ENCODE measurements at regions not wholly inside any gene's neighbourhood (a gene's known extent, or its start where the extent isn't known, plus 50 kb on each side); places are given as distances from the start of the nearest gene placed in this dataset.
"Not testable (repeated sequence)": the region's sequence is repeated elsewhere in the genome, so short reads cannot be mapped to it uniquely, and the experiment has no call there.

DNA sequence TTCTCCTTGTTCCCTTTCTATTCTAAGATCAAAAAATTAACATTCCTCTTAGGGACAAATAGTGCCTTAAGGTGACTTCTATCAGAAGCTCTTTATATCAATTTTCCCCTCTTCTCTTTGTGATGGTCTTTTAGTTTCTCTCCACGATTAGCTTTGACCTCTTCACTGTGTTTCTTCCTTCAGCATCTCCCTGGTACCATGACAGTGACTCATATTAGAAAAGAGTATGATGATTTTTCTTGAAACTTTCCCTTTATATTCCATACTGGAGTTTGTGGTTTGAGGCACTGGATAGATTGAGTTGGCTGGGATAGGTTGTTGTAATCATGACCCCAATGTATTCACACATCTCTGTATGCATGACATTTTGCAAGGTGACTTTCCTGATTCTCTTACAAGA lies 335.6 kb upstream of the GLI3 start:
- Mint-ChIP-seq H3K4me1 (no peaks in the 10 kb centered on the region), H3K27ac (no peak overlapping the region), H3K4me3 (no peak overlapping the region), H3K27me3 (no peaks in the 10 kb centered on the region), H3K36me3 (ENCODE audit: low read depth) (no peaks in the 10 kb centered on the region)
- DNase-seq (no peak), ATAC-seq (no peak)
- no peaks in the 10 kb centered on the region for H3K9me3 ChIP-seq (ENCODE audit: control insufficient read depth, low read length, poor library complexity, severe bottlenecking)

DNA sequence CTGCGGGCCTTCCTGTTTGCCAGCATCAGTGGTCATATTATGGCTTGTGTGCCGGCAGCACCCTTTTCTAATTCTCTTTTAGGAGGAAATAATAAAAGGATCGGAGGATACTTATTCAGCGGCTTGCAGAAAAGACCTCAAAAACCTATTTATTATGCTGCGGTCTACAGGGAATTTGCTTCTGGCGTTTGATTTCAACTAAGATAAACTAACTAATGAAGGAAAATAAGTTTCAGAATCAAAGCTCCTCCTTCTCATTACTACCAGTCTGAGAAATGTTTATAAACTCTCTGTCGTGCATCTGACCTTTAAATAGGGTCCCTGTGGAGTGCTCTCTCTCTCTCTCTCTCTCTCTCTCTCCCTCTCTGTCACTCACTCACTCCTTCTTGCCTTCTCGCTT lies 335.0 kb upstream of the GLI3 start:
- ATAC-seq (no peak), DNase-seq (no peak)
- Mint-ChIP-seq H3K27ac (no peak overlapping the region), H3K4me3 (no peak overlapping the region), H3K36me3 (ENCODE audit: low read depth) (no peaks in the 10 kb centered on the region), H3K27me3 (no peaks in the 10 kb centered on the region), H3K4me1 (no peaks in the 10 kb centered on the region)
- H3K9me3 ChIP-seq (ENCODE audit: control insufficient read depth, low read length, poor library complexity, severe bottlenecking), result no peaks in the 10 kb centered on the region

DNA sequence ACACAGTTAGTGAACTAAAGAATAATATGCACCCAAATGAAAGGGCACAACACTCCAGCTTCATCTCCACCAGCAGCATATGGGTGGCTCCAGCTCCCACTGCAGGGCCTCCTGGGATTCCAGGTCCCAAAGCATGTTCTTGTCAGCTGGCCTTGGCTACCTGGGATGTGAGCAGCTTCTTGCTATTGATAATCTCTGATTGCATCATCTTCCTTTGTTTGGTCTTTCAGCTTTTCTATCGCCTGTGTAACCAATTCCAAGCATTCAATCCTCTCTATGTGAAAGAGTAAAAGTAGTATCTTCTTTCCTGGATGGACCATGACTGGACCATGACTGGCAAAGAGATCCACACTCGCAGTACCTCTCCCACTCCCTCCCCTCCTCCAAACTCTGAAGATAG lies 333.9 kb upstream of the GLI3 start:
- Mint-ChIP-seq H3K4me3 (no peak overlapping the region), H3K27me3 (no peaks in the 10 kb centered on the region), H3K36me3 (ENCODE audit: low read depth) (no peaks in the 10 kb centered on the region), H3K4me1 (no peaks in the 10 kb centered on the region), H3K27ac (no peak overlapping the region)
- DNase-seq (no peak), ATAC-seq (no peak)
- H3K9me3 ChIP-seq (ENCODE audit: control insufficient read depth, low read length, poor library complexity, severe bottlenecking), result no peaks in the 10 kb centered on the region

DNA sequence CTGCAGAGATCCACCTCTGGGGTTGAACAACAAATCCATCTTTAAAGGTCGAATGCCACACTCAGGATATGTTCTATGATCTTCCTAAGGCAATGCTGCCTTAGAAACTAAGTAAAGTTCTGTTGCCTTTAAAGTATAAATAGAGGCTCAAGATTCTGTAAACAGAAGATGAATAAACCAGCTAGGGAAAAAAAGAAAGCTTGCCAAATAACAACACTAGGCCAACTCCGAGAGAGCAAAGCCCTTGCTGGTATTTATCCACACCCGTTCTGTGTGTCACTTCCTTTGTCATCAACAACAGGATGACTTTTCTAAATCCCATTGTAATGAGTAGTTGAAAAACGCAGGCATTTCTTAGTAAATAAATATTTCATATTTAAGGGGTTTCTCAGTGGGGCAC lies 330.0 kb upstream of the GLI3 start:
- Mint-ChIP-seq H3K27me3 (no peaks in the 10 kb centered on the region), H3K4me1 (no peaks in the 10 kb centered on the region), H3K27ac (no peak overlapping the region), H3K36me3 (ENCODE audit: low read depth) (no peaks in the 10 kb centered on the region), H3K4me3 (no peak overlapping the region)
- no peak for DNase-seq
- H3K9me3 ChIP-seq (ENCODE audit: control insufficient read depth, low read length, poor library complexity, severe bottlenecking), result no peaks in the 10 kb centered on the region
- ATAC-seq, result no peak

DNA sequence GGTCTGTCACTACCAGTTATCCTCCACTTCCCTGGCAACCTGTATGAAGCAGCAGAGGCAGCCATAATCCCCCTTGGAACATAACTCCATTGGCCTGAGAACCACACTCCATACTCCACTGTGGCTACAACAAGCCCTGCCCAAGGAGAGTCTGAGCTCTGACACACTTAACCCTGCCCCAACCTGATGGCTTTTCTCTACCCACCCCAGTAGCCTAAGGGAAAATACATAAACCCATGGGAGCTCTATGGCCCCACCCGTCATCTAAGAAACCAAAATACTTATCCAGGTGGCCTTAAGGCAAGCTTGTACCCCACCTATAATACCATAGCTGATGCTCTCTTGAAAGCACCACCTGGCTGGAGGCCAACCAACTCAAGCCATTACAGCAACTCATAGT lies 324.8 kb upstream of the GLI3 start:
- no peak overlapping the region for H3K27ac Mint-ChIP-seq
- H3K9me3 ChIP-seq (ENCODE audit: control insufficient read depth, low read length, poor library complexity, severe bottlenecking), result no peaks in the 10 kb centered on the region
- H3K4me3 Mint-ChIP-seq, result no peak overlapping the region
- DNase-seq (no peak), ATAC-seq (no peak)
- H3K4me1 Mint-ChIP-seq, result no peaks in the 10 kb centered on the region
- no peaks in the 10 kb centered on the region for H3K27me3 Mint-ChIP-seq
- no peaks in the 10 kb centered on the region for H3K36me3 Mint-ChIP-seq (ENCODE audit: low read depth)

DNA sequence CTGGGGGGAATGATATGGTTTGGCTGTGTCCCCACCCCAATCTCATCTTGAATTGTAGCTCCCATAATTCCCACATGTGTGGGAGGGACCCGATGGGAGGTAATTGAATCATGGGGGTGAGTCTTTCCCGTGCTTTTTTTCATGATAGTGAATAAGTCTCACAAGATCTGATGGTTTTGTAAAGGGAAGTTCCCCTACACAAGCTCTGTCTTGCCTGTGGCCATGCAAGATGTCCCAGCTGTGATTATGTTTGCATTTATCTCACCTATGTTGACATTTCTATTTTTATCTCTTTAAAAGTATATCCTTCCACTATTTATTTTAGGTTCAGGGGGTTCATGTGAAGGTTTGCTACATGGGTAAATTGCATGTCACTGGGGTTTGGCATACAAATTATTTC lies 323.9 kb upstream of the GLI3 start:
- no peak overlapping the region for H3K27ac Mint-ChIP-seq
- H3K4me3 Mint-ChIP-seq, result no peak overlapping the region
- DNase-seq (no peak), ATAC-seq (no peak)
- no peaks in the 10 kb centered on the region for H3K27me3 Mint-ChIP-seq
- no peaks in the 10 kb centered on the region for H3K4me1 Mint-ChIP-seq
- H3K36me3 Mint-ChIP-seq (ENCODE audit: low read depth), result no peaks in the 10 kb centered on the region
- H3K9me3 ChIP-seq (ENCODE audit: control insufficient read depth, low read length, poor library complexity, severe bottlenecking), result no peaks in the 10 kb centered on the region

DNA sequence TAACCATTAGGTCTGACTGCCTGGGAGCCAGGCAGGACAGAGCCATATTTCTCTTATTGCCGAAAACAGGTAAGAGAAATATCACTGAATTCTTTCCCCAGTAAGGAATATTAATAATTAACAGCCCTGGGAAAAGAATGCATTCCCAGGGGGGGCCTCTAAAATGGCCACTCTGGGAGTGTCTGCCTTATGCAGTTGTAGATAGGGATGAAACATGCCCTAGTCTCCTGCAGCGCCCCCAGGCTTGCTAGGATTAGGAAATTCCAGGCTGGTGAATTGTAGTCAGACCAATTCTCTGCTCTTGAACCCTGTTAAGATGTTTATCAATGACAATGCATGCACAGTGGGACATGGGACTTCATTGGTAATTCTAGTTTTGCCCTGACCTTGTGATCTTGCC lies 317.9 kb upstream of the GLI3 start:
- H3K27ac Mint-ChIP-seq; H3K36me3 Mint-ChIP-seq (ENCODE audit: low read depth); H3K27me3 Mint-ChIP-seq; H3K9me3 ChIP-seq (ENCODE audit: control insufficient read depth, low read length, poor library complexity, severe bottlenecking); H3K4me1 Mint-ChIP-seq; ATAC-seq; DNase-seq; H3K4me3 Mint-ChIP-seq: not testable (repeated sequence)

DNA sequence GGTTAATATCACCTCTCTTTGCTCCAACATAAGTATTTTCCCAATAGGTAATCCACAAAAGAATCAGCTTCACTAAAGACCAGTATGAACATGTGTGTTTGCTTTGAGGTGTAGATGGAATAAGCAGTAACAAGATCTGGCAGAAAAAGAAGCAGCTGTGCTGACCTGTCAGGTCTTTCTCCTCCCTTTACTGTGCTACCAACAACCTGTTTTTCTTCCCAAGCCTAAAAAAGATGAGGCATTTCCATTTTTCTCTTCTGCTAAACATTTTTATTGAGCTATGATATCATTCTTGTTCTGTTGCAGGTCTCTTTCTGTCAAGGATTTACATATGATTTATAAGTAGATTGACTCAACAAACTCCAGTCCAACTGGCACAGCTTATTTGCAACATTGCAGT lies 315.2 kb upstream of the GLI3 start:
- H3K27ac Mint-ChIP-seq, result no peak overlapping the region
- H3K27me3 Mint-ChIP-seq, result no peaks in the 10 kb centered on the region
- no peaks in the 10 kb centered on the region for H3K9me3 ChIP-seq (ENCODE audit: control insufficient read depth, low read length, poor library complexity, severe bottlenecking)
- ATAC-seq, result no peak
- no peak for DNase-seq
- H3K4me3 Mint-ChIP-seq, result no peak overlapping the region
- H3K36me3 Mint-ChIP-seq (ENCODE audit: low read depth), result no peaks in the 10 kb centered on the region
- H3K4me1 Mint-ChIP-seq, result no peaks in the 10 kb centered on the region

DNA sequence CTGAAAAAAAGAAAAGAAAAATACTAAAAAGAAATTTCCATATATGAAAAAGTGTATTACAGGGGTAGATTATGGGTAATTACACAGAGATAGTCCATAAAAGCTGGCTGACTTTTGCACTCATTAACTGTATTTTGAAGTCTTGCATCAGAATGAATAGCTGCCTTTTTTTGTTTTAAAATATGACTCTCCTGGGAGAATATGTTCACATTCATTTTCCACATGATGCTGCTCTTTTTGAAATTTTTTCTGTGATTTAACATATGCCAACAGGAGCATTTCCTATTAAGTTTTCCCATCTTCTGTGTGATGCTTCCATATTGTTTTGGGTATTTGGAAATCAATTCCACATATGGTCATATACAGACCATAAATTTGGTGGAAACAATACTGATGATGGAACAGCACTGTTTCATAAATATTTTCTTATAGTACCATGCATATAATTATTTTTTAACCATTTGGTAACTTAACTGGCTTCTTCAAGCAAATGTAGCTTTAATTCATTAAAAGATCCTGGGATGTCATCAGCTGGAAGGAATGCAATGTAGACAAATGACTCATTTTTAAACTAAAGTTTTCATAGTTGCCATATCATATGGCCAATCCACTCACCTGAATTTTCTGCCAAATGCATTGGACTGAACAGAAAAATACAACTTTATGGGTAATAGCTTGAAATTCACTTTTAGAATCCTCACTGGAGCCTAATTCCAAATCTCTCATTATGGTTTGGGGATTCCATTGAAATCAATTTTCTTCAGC lies 313.9 kb upstream of the GLI3 start:
- no peaks in the 10 kb centered on the region for H3K9me3 ChIP-seq (ENCODE audit: control insufficient read depth, low read length, poor library complexity, severe bottlenecking)
- no peak overlapping the region for H3K27ac Mint-ChIP-seq
- H3K36me3 Mint-ChIP-seq (ENCODE audit: low read depth), result no peaks in the 10 kb centered on the region
- DNase-seq, result no peak
- H3K4me3 Mint-ChIP-seq, result no peak overlapping the region
- ATAC-seq, result no peak
- H3K27me3 Mint-ChIP-seq, result no peaks in the 10 kb centered on the region
- H3K4me1 Mint-ChIP-seq, result no peaks in the 10 kb centered on the region

DNA sequence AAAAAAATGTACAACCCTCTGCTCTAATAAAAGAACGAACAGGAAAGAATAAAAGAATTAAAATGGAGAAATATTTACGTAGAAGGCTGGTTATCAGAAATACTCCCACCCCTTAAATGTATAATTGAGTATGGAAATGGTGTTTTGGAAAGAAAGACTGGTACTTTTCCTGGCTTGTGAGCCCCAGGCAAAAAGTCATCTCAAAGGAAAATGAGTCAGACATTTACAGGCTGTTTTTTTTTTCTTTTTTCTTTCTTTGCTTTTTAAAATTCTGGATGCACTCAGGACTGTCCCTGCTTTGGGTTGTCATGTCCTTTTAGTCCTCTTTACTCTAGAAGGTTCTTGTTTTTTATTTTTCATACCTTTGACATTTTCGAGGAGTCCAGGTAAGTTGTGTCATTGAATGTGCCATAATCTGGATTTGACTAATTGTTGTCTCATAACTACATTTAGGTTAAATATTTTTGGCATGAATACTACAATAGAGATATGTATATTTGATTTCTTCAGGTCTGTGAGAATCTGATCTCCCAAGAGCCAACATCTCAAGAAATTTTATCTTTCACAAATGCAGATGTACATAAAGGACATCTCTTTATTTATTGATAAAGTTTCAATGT lies 313.0 kb upstream of the GLI3 start:
- ATAC-seq, result no peak
- DNase-seq, result no peak
- Mint-ChIP-seq H3K36me3 (ENCODE audit: low read depth) (no peaks in the 10 kb centered on the region), H3K27ac (no peak overlapping the region), H3K4me3 (no peak overlapping the region), H3K4me1 (no peaks in the 10 kb centered on the region), H3K27me3 (no peaks in the 10 kb centered on the region)
- no peaks in the 10 kb centered on the region for H3K9me3 ChIP-seq (ENCODE audit: control insufficient read depth, low read length, poor library complexity, severe bottlenecking)

DNA sequence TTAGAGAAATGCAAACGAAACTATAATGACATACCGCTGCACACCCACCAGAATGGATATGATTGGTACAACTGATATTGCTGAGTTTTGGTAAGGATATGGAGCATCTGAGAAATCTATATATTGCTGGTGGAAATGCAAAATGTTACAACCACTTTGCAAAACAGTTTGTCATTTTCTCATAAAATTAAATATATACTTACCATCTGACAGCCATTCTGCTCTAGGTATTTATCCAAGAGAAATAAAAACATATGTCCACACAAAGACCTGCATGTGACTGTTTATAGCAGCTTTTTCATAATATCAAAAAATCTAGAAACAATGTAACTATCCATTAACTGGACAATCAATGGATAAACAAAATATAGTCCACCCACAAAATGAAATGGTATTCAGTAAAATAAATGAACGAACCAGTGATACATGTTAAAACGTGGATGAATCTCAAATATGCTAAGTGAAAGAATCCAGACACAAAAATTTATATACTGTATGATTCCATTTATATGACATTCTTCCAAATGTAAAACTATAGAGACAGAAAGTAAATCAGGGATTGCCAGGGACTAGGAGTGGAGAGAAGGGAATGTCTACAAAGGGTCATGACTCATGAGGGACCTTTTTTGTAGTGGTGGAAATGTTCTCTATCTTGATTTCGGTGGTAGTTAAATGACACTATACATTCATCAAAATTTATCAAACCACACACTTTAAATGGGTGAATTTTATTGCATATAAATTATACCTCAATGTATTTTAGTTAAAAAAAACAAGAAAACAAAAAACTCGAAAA lies 312.0 kb upstream of the GLI3 start:
- Mint-ChIP-seq H3K27me3 (no peaks in the 10 kb centered on the region), H3K4me3 (no peak overlapping the region), H3K4me1 (no peaks in the 10 kb centered on the region), H3K36me3 (ENCODE audit: low read depth) (no peaks in the 10 kb centered on the region), H3K27ac (no peak overlapping the region)
- DNase-seq, result no peak
- H3K9me3 ChIP-seq (ENCODE audit: control insufficient read depth, low read length, poor library complexity, severe bottlenecking), result no peaks in the 10 kb centered on the region
- no peak for ATAC-seq

DNA sequence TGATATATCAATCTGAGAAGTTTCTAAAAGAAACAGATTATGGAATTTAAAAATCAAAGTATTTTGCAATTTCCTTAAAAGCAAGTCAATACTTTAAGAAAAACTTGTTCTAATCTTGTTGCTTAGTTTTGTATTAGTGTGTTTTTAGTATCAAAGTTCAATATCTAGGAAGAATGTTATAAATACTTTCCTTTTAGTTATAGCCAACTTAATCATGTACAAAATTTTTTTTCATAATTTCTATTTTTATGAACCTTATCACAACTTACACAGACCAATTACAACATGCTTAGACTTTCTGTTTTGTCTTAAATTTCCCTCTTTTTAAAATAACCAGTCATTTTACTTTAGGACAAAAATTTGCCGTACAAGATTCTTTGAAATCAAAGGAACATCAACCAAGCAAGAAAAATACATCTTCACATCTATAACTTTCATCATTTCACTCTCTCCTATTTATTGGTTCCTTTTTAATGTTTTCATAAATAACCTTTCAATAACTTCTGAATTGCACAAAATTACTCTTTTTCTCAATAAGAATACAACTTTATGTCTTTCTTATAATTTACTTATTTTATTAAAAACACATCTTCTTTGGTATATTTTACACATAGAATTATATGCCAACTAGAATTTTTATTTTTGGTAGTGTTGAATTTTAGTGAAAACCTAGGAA lies 308.2 kb upstream of the GLI3 start:
- H3K4me1 Mint-ChIP-seq, result no peaks in the 10 kb centered on the region
- no peaks in the 10 kb centered on the region for H3K9me3 ChIP-seq (ENCODE audit: control insufficient read depth, low read length, poor library complexity, severe bottlenecking)
- H3K36me3 Mint-ChIP-seq (ENCODE audit: low read depth), result no peaks in the 10 kb centered on the region
- no peak overlapping the region for H3K27ac Mint-ChIP-seq
- DNase-seq (no peak), ATAC-seq (no peak)
- no peak overlapping the region for H3K4me3 Mint-ChIP-seq
- H3K27me3 Mint-ChIP-seq, result no peaks in the 10 kb centered on the region

DNA sequence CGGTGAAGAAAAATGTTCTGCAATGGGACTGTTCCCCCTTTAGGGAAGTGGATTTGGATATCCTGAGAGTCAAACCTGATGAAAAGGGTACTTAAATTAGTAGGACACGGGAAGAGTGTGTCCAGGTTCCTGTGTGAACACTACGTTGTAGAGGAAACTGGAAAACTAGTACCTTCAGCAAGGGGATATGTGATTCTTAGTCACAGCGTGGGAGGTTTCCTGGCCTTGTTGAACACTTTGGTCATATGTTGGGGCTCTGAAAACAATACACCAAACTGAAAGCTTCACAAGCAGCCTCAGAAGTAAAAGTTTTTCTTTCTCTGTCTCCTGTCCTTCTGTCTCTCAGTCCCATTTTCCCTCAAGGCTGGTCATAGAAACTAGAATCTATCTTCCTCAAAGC lies 306.9 kb upstream of the GLI3 start:
- ATAC-seq (no peak), DNase-seq (no peak)
- no peak overlapping the region for H3K27ac Mint-ChIP-seq
- no peaks in the 10 kb centered on the region for H3K36me3 Mint-ChIP-seq (ENCODE audit: low read depth)
- H3K4me3 Mint-ChIP-seq, result no peak overlapping the region
- no peaks in the 10 kb centered on the region for H3K27me3 Mint-ChIP-seq
- H3K4me1 Mint-ChIP-seq, result no peaks in the 10 kb centered on the region
- H3K9me3 ChIP-seq (ENCODE audit: control insufficient read depth, low read length, poor library complexity, severe bottlenecking), result no peaks in the 10 kb centered on the region
